Mesodermal cell (in vitro differentiated cells): ENCODE measurements at regions not wholly inside any gene's neighbourhood (a gene's known extent, or its start where the extent isn't known, plus 50 kb on each side); places are given as distances from the start of the nearest gene placed in this dataset.

Experiments
- H3K27ac ChIP-seq: 2 replicates; pipeline ENCODE4 v1.7.0; 2013; ENCODE audit warnings: mild to moderate bottlenecking, low read depth, low read length, moderate library complexity; ENCODE audit not compliant: severe bottlenecking
- H3K36me3 ChIP-seq: 2 replicates; pipeline ENCODE4 v1.7.1; 2013; ENCODE audit warnings: mild to moderate bottlenecking, low read length, moderate library complexity; ENCODE audit not compliant: control insufficient read depth, insufficient read depth
- H3K4me1 ChIP-seq: one replicate; pipeline ENCODE4 v1.7.1; 2013; ENCODE audit warnings: mild to moderate bottlenecking, low read length; ENCODE audit not compliant: insufficient read depth, control insufficient read depth, poor library complexity, severe bottlenecking
- H3K4me3 ChIP-seq: 2 replicates; pipeline ENCODE4 v1.7.0; 2013; ENCODE audit warnings: low read length, control low read depth, mild to moderate bottlenecking; ENCODE audit not compliant: insufficient read depth, poor library complexity, severe bottlenecking; ENCODE audit errors: extremely low read depth
- H3K9me3 ChIP-seq: 2 replicates; pipeline ENCODE4 v1.7.1; 2013; ENCODE audit warnings: mild to moderate bottlenecking, low read length, moderate library complexity; ENCODE audit not compliant: control insufficient read depth
- WGBS, 2 experiments: methylation state at CpG; one replicate each; pipeline ENCODE4 v1.1.5; 2013; ENCODE audit warnings: missing lambda C conversion rate in 2 of 2; ENCODE audit not compliant: insufficient coverage in 2 of 2; 5-methylcytosine and 5-hydroxymethylcytosine counted together

DNA sequence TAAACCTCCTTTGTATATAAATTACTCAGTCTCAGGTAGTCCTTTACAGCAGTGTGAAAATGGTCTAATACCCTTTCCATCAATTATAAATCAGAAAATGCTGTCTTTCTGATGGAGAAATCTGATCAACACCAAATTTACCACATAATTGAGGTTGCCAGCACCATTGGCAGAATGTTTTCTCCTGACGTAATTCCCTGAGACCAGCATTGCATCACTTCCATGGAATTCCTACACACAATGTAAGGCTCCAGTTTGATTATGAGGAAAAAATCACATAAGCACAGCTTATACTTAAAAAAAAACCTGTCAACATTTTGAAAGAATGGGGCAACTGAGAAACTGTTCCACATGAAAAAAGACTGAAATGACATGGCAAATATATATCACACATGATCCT, 618.7 kb upstream of the CDH6 start:
- H3K4me3 ChIP-seq = no peak overlapping the region
- H3K36me3 ChIP-seq = no peaks in the 10 kb centered on the region
- H3K4me1 ChIP-seq = no peaks in the 10 kb centered on the region
- H3K9me3 ChIP-seq = no peaks in the 10 kb centered on the region
- no peak overlapping the region for H3K27ac ChIP-seq
- WGBS, 2 experiments = 100% methylated on average over 1 of the region's 1 CpG; no CpG with 5 or more reads in 1 of the 2 experiments

DNA sequence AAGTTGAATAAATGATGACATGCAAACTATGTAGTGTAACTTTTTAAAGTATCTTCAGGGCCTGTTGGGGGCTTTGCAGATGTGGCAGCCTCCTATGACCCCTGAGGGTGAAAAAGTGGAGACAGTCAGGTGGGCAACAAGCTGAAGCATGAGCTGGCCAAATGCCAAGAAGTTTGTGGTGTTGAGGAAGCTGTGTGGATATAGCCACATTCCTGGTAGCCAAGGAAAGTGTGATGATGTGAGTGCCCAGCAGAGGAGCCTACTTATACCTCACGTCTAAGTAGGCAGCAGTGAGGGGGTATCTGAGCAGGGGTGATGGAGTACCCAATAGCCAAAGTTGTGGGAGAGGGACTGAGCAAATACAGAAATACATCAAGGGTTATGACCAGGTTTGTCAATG, 621.2 kb upstream of the CDH6 start:
- H3K4me1 ChIP-seq = no peaks in the 10 kb centered on the region
- 78 to 100% methylated on average over 1 of the region's 1 CpG for WGBS, 2 experiments
- H3K4me3 ChIP-seq = no peak overlapping the region
- no peaks in the 10 kb centered on the region for H3K36me3 ChIP-seq
- H3K27ac ChIP-seq = no peak overlapping the region
- no peaks in the 10 kb centered on the region for H3K9me3 ChIP-seq

DNA sequence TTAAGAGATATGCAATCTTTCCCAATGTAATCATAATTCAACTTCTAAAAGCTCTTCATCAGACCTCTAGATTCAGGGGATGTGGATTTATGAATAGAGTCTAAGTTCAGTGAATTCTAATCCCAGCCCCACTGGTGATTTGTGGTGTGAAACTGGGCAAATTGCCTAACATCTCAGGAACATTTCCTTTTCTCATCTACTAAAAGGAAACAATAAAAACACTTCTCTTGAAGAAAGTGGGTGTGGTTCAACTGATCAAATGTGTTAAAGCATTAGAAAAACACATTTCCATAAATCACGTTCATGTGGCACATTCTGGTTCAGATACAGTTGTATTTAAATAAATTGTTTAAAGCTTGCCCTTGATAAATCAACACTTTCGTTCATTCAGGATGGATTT, 631.7 kb upstream of the CDH6 start:
- Histone ChIP-seq H3K27ac (no peak overlapping the region), H3K4me1 (no peaks in the 10 kb centered on the region), H3K4me3 (no peak overlapping the region), H3K9me3 (no peaks in the 10 kb centered on the region), H3K36me3 (no peaks in the 10 kb centered on the region)
- WGBS, 2 experiments = no CpG with 5 or more reads among the region's 2 CpGs

DNA sequence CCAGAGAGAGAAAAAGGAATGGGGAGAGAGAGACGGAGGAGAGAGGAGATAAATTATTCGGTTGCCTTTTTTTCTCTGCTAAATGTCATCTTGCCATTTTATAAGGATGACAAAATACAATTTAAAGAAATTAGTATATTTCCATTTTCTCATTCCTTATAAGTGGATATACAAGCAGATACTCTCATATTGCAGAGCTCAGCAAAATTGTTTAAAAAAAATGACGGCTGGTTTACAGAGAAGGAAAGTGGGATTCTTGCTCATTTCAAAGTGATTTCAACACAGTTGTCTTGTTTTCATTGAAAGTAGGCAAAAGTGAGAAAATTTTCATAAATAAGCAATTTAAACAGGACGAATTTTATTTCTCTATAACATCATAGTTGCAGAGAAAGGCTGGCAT, 641.9 kb upstream of the CDH6 start:
- no peaks in the 10 kb centered on the region for H3K9me3 ChIP-seq
- WGBS, 2 experiments = no CpG with 5 or more reads among the region's 4 CpGs
- H3K4me1 ChIP-seq = no peaks in the 10 kb centered on the region
- no peak overlapping the region for H3K4me3 ChIP-seq
- H3K27ac ChIP-seq = no peak overlapping the region
- H3K36me3 ChIP-seq = no peaks in the 10 kb centered on the region

DNA sequence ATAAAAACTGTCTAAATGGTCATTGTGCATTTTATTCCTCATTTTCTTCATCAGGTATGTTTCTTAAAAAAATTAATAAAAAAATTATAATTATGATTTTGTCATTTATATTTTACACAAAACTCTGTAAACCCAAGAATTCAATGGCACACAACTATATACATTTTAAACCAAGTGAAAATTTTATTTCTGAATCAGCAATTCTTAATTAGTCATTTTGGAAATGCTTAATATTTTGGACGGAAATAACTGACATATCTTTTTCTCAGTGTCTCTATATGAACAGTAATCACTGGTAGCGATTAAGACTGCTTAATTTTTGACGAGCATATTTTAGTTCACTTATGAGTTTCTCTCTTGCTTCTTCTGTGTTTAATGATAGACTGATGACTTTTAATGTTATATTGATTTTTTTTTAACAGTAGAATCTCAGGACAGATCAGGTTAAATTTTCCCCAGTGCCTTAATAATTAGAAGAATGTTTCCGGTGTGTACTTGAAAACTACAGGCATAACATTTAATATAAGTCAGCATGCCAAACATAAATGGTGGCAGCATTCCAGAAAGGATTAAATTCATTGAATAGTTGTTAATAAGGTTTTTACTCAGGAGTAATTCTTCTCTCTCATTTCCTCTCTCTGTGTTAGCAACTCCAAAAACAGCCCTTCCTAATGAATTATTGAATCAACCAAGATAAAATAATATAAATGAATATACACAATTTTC, 644.7 kb upstream of the CDH6 start:
- WGBS, 2 experiments = no CpG with 5 or more reads among the region's 4 CpGs
- Histone ChIP-seq H3K4me1 (no peaks in the 10 kb centered on the region), H3K27ac (no peak overlapping the region), H3K4me3 (no peak overlapping the region), H3K9me3 (no peaks in the 10 kb centered on the region), H3K36me3 (no peaks in the 10 kb centered on the region)

DNA sequence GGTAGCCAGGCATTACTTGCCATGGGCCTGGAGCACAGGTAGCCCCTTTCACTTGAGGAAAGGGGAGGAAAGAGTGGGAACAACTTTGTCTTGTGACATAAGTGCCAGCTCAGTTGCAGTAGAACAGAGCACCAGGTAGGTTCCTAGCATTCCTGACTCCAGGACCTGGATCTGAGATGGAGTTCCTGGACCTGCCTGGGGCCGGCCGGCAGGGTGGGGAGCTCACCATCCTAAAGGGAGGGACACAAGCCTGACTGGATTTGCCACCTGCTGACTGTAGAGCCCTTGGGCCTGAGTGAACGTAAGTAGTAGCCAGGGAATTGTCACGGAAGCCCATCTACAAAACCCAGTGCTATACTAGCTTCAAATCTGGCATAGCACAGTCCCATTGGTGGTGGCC, 653.3 kb upstream of the CDH6 start:
- WGBS, 2 experiments = 94 to 100% methylated on average over 2 of the region's 4 CpGs
- Histone ChIP-seq H3K9me3 (no peaks in the 10 kb centered on the region), H3K4me1 (peaks cover 6% of the 10 kb centered on the region), H3K4me3 (no peak overlapping the region), H3K27ac (no peak overlapping the region), H3K36me3 (no peaks in the 10 kb centered on the region)

DNA sequence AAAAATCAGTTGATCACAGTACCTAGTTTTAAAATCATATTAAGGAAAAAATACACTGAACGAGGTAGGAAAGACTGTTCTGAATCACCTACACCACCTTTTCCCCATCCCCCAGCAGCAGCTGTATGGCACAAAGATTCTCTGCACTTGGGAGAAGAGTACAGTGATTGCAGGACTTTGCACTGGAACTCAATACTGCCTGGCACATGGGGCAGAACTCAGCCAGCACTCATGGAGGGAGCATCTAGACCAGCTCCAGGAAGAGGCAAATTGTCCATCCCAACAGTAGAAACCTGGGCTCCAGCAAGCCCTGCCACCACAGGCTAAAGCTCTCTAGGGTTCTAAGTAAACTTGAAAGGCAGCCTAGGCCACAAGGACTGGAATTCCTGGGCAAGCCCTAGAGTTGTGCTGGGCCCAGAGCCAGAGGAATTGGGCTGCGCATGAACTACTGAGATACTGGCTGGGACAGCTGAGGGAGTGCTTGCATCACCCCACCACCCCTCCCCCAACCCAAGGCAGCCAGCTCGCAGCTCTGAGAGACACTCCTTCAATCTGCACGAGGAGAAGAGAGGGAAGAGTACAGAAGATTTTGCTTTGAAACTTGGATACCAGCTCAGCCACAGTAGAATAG, 654.4 kb upstream of the CDH6 start:
- no peak overlapping the region for H3K4me3 ChIP-seq
- no peaks in the 10 kb centered on the region for H3K9me3 ChIP-seq
- peaks cover 6% of the 10 kb centered on the region for H3K4me1 ChIP-seq
- WGBS, 2 experiments = 80% methylated on average over 1 of the region's 4 CpGs; no CpG with 5 or more reads in 1 of the 2 experiments
- H3K36me3 ChIP-seq = no peaks in the 10 kb centered on the region
- no peak overlapping the region for H3K27ac ChIP-seq

DNA sequence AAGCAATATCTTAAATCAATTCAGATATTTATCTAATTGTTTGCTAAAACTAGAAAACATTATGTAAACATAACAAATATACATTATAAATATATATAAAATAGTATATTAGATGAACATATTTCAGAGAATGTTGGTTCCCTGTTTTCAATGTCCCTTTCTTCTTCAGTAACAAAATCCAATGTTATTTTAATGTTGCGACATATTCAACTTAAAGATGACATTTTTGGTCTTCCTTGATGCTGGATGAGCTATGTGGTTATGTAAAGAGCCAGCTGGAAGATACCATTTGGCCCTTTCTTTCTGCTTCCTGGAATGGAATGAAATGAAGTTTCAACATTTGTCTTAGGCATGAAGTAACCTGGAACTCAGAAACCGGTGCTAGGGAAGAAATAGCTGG, 668.1 kb upstream of the CDH6 start:
- no peak overlapping the region for H3K4me3 ChIP-seq
- H3K36me3 ChIP-seq = no peaks in the 10 kb centered on the region
- H3K27ac ChIP-seq = no peak overlapping the region
- WGBS, 2 experiments = 100% methylated on average over 1 of the region's 2 CpGs; no CpG with 5 or more reads in 1 of the 2 experiments
- no peaks in the 10 kb centered on the region for H3K4me1 ChIP-seq
- H3K9me3 ChIP-seq = no peaks in the 10 kb centered on the region

DNA sequence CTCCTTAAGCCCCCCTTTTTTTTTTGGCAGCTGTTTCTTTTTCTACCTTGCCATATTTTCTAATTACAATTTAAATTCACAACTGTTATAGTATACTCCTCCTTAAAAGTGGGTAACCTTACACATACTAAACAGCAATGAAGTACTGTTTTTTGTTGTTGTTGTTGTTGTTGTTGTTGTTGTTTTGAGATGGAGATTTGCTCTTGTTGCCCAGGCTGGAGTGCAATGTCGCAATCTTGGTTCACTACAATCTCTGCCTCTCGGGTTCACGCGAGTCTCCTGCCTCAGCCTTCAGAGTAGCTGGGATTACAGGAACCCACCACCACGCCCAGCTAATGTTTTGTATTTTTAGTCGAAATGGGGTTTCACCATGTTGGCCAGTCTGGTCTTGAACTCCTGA, 669.1 kb upstream of the CDH6 start:
- H3K4me1 ChIP-seq = no peaks in the 10 kb centered on the region
- H3K4me3 ChIP-seq = no peak overlapping the region
- H3K27ac ChIP-seq = no peak overlapping the region
- no peaks in the 10 kb centered on the region for H3K9me3 ChIP-seq
- 78 to 81% methylated on average over 6 of the region's 6 CpGs for WGBS, 2 experiments
- no peaks in the 10 kb centered on the region for H3K36me3 ChIP-seq

DNA sequence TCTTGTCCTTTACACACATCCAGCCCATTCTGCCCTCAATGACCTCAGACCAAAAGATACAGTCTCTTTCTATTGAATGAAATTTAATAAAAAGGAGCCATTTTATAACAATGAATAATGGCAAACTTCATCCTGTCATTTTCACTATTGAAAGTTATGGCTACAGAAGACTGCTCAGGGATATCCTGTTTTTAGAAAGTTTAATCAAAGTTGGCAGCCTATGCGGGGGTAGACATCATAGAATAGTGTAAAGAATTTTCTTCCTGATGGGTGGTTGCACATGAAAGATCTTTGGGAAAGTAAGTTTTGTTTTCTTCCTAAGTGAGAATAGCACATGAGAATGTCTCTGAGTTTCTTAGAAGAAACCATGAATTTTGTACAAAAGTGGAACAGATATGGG, 670.4 kb upstream of the CDH6 start:
- Histone ChIP-seq H3K27ac (no peak overlapping the region), H3K4me1 (no peaks in the 10 kb centered on the region), H3K9me3 (no peaks in the 10 kb centered on the region), H3K4me3 (no peak overlapping the region), H3K36me3 (no peaks in the 10 kb centered on the region)
- 71 to 78% methylated on average over 1 of the region's 1 CpG for WGBS, 2 experiments
